Daoy (cell line): ENCODE measurements at regions not wholly inside any gene's neighbourhood (a gene's known extent, or its start where the extent isn't known, plus 50 kb on each side); places are given as distances from the start of the nearest gene placed in this dataset.
"Not testable (repeated sequence)": the region's sequence is repeated elsewhere in the genome, so short reads cannot be mapped to it uniquely, and the experiment has no call there.

Experiments
- DNase-seq: peaks from one replicate; pipeline ENCODE4 v3.0.0-alpha.2; 2015; ENCODE audit warnings: low read depth

- no peak for DNase-seq
Observed at GRCh38 chr2:83874712-83875430, 584.2 kb downstream of the SUCLG1 start.

- DNase-seq = peak; percentile 65
Observed at GRCh38 chr2:83874066-83874465, 585.0 kb downstream of the SUCLG1 start.

- no peak for DNase-seq
Observed at GRCh38 chr2:83873110-83873509, 586.0 kb downstream of the SUCLG1 start.

- no peak for DNase-seq
Observed at GRCh38 chr2:83866211-83866610, 592.9 kb downstream of the SUCLG1 start.

GRCh38 chr2:83862600-83862999 is 596.5 kb downstream of the SUCLG1 start:
- no peak for DNase-seq

- no peak for DNase-seq
Observed at GRCh38 chr2:83860320-83860719, 598.8 kb downstream of the SUCLG1 start.

GRCh38 chr2:83859553-83859952 is 599.5 kb downstream of the SUCLG1 start:
- DNase-seq = no peak

GRCh38 chr2:83851066-83851465 is 608.0 kb downstream of the SUCLG1 start:
- no peak for DNase-seq

GRCh38 chr2:83850071-83850725 is 608.9 kb downstream of the SUCLG1 start:
- peak; percentile 15 for DNase-seq

GRCh38 chr2:83844490-83844889 is 614.6 kb downstream of the SUCLG1 start:
- no peak for DNase-seq

- no peak for DNase-seq
Observed at GRCh38 chr2:83842421-83842820, 616.7 kb downstream of the SUCLG1 start.

GRCh38 chr2:83837823-83838222 is 621.3 kb downstream of the SUCLG1 start:
- DNase-seq = no peak

- no peak for DNase-seq
Observed at GRCh38 chr2:83827618-83828017, 631.5 kb downstream of the SUCLG1 start.

GRCh38 chr2:83826577-83826976 is 632.5 kb downstream of the SUCLG1 start:
- DNase-seq = no peak

- DNase-seq = no peak
Observed at GRCh38 chr2:83823229-83823628, 635.9 kb downstream of the SUCLG1 start.

- no peak for DNase-seq
Observed at GRCh38 chr2:83817511-83817910, 641.6 kb downstream of the SUCLG1 start.

- no peak for DNase-seq
Observed at GRCh38 chr2:83808878-83809277, 650.2 kb downstream of the SUCLG1 start.

- DNase-seq = no peak
Observed at GRCh38 chr2:83802604-83803003, 656.5 kb downstream of the SUCLG1 start.

GRCh38 chr2:83795777-83796176 is 663.3 kb downstream of the SUCLG1 start:
- DNase-seq = no peak

- DNase-seq = not testable (repeated sequence)
Observed at GRCh38 chr2:83790467-83790866, 668.6 kb downstream of the SUCLG1 start.

GRCh38 chr2:83789674-83790073 is 669.4 kb downstream of the SUCLG1 start:
- not testable (repeated sequence) for DNase-seq

- DNase-seq = not testable (repeated sequence)
Observed at GRCh38 chr2:83788938-83789566, 670.0 kb downstream of the SUCLG1 start.

- DNase-seq = no peak
Observed at GRCh38 chr2:83787189-83787588, 671.9 kb downstream of the SUCLG1 start.
